Cardiac fibroblast (primary cell): ENCODE measurements at regions not wholly inside any gene's neighbourhood (a gene's known extent, or its start where the extent isn't known, plus 50 kb on each side); places are given as distances from the start of the nearest gene placed in this dataset.
"Not testable (repeated sequence)": the region's sequence is repeated elsewhere in the genome, so short reads cannot be mapped to it uniquely, and the experiment has no call there.

ENCODE experiments used
- DNase-seq, 2 donors: peaks; one replicate each; pipeline versions ENCODE4 v3.0.0 to v3.0.0-alpha.2; 2010; ENCODE audit warnings: low read depth in 2 of 2
- H3K4me3 ChIP-seq, 2 donors: replicated peaks in 1 of 2; 1 replicate in 1 of 2; 2 replicates in 1 of 2; pipeline ENCODE4 v1.5.1; 2011; ENCODE audit warnings: low read depth in 2 of 2, low read length in 2 of 2, mild to moderate bottlenecking in 2 of 2, moderate library complexity in 1 of 2
- CTCF ChIP-seq: IDR thresholded peaks from one replicate; pipeline ENCODE4 v1.5.1; 2011; ENCODE audit warnings: low read depth, mild to moderate bottlenecking, low read length, inconsistent platforms

GRCh38 chr14:92223025-92223424 is 99.9 kb upstream of the SLC24A4 start:
- no peak for DNase-seq
- H3K4me3 ChIP-seq: no peak overlapping the region
- TF ChIP-seq CTCF: no peak

GRCh38 chr14:92224358-92224954 is 98.5 kb upstream of the SLC24A4 start:
- peak in 1 of 2 donors; percentile 18 for DNase-seq
- no peak overlapping the region for H3K4me3 ChIP-seq

GRCh38 chr14:92225731-92226130 is 97.2 kb upstream of the SLC24A4 start:
- DNase-seq: no peak
- no peak overlapping the region for H3K4me3 ChIP-seq
- TF ChIP-seq CTCF: no peak

More at GRCh38 chr14:92224358-92224954, 98.5 kb upstream of the SLC24A4 start:
- no peak for TF ChIP-seq CTCF

- DNase-seq: not testable (repeated sequence)
Measured at GRCh38 chr14:92226166-92226565, 96.8 kb upstream of the SLC24A4 start.

GRCh38 chr14:92236243-92236900 is 86.6 kb upstream of the SLC24A4 start:
- no peak for TF ChIP-seq CTCF
- no peak for DNase-seq
- no peak overlapping the region for H3K4me3 ChIP-seq

More at GRCh38 chr14:92226166-92226565, 96.8 kb upstream of the SLC24A4 start:
- not testable (repeated sequence) for H3K4me3 ChIP-seq

- no peak overlapping the region for H3K4me3 ChIP-seq
- TF ChIP-seq CTCF: no peak
- no peak for DNase-seq
Measured at GRCh38 chr14:92240658-92241057, 82.3 kb upstream of the SLC24A4 start.

GRCh38 chr14:92241966-92242595 is 80.9 kb upstream of the SLC24A4 start:
- no peak overlapping the region for H3K4me3 ChIP-seq
- DNase-seq: no peak
- TF ChIP-seq CTCF: no peak
